Natural killer cell (primary cell): ENCODE measurements at regions not wholly inside any gene's neighbourhood (a gene's known extent, or its start where the extent isn't known, plus 50 kb on each side); places are given as distances from the start of the nearest gene placed in this dataset.

ENCODE experiments used
- ATAC-seq, 3 donors: fragments of 150-1000 bp in 2 of 3; fragments of 200-7000 bp in 1 of 3; cut with Tn5 transposase; 1 replicate in 1 of 3; 2 replicates in 2 of 3; pipeline ENCODE4 v1.10.0; 2021; ENCODE audit warnings: mild to moderate bottlenecking in 2 of 3, moderate library complexity in 2 of 3
- DNase-seq, 2 donors: peaks; one replicate each; pipeline versions ENCODE4 v3.0.0 to v3.0.0-alpha.2; 2013 to 2021; ENCODE audit warnings: mixed read lengths in 1 of 2
- H3K27ac ChIP-seq: one replicate; pipeline ENCODE4 v1.5.1; 2013; ENCODE audit warnings: mild to moderate bottlenecking, low read length
- H3K27me3 ChIP-seq: one replicate; pipeline ENCODE4 v1.6.1; 2013; ENCODE audit warnings: low read length; ENCODE audit not compliant: control insufficient read depth, insufficient read depth
- H3K36me3 ChIP-seq: one replicate; pipeline ENCODE4 v1.6.1; 2013; ENCODE audit warnings: low read length; ENCODE audit not compliant: control insufficient read depth, insufficient read depth
- H3K4me1 ChIP-seq: one replicate; pipeline ENCODE4 v1.6.1; 2013; ENCODE audit warnings: low read length; ENCODE audit not compliant: control insufficient read depth, insufficient read depth
- H3K4me3 ChIP-seq: one replicate; pipeline ENCODE4 v1.5.1; 2013; ENCODE audit warnings: low read length
- H3K9me3 ChIP-seq: one replicate; pipeline ENCODE4 v1.6.1; 2013; ENCODE audit warnings: low read length; ENCODE audit not compliant: control insufficient read depth, insufficient read depth
- H3K27ac Mint-ChIP-seq, 2 donors: one replicate each; pipeline ENCODE4 v1.8.0; 2022; ENCODE audit warnings: mild to moderate bottlenecking in 2 of 2, mixed read lengths in 2 of 2, moderate library complexity in 1 of 2
- H3K27me3 Mint-ChIP-seq, 2 donors: one replicate each; pipeline ENCODE4 v1.8.0; 2022; ENCODE audit warnings: low read depth in 2 of 2, mixed read lengths in 2 of 2
- H3K36me3 Mint-ChIP-seq: one replicate; pipeline ENCODE4 v1.8.0; 2022; ENCODE audit warnings: mixed read lengths
- H3K4me1 Mint-ChIP-seq, 2 donors: one replicate each; pipeline ENCODE4 v1.8.0; 2022; ENCODE audit warnings: mixed read lengths in 2 of 2
- H3K4me3 Mint-ChIP-seq: one replicate; pipeline ENCODE4 v1.8.0; 2022; ENCODE audit warnings: mild to moderate bottlenecking, moderate library complexity, mixed read lengths
- H3K9me3 Mint-ChIP-seq, 2 donors: one replicate each; pipeline ENCODE4 v1.8.0; 2022; ENCODE audit warnings: mixed read lengths in 2 of 2
- CTCF ChIP-seq: fragments of 200-600 bp; IDR thresholded peaks from one replicate; pipeline ENCODE4 v1.8.0; 2022; ENCODE audit warnings: antibody characterized with exemption
- WGBS: methylation state at CpG from one replicate; pipeline ENCODE4 v1.1.7; 2013; ENCODE audit warnings: missing lambda C conversion rate; ENCODE audit not compliant: insufficient coverage; 5-methylcytosine and 5-hydroxymethylcytosine counted together
- intact Hi-C: fragments of 100-400 bp; cut with micrococcal nuclease; formaldehyde crosslinking; loops from one replicate; pipeline ENCODE4 v1.14.2; 2022

- Mint-ChIP-seq H3K4me1 (no peaks in the 10 kb centered on the region), H3K36me3 (peaks cover 5% of the 10 kb centered on the region), H3K27me3 (no peaks in the 10 kb centered on the region), H3K27ac (no peak overlapping the region), H3K9me3 (peaks cover 13 to 26% of the 10 kb centered on the region in 2 donors), H3K4me3 (no peak overlapping the region)
- no peak overlapping the region for H3K27ac ChIP-seq
- no peak for ATAC-seq
- H3K4me3 ChIP-seq = no peak overlapping the region
- WGBS = no CpG with 5 or more reads among the region's 2 CpGs
- no peaks in the 10 kb centered on the region for H3K27me3 ChIP-seq
- no peaks in the 10 kb centered on the region for H3K36me3 ChIP-seq
- no peak for DNase-seq
- TF ChIP-seq CTCF = no peak
- no peaks in the 10 kb centered on the region for H3K4me1 ChIP-seq
- intact Hi-C loops = no loop called here
- peaks cover 17% of the 10 kb centered on the region for H3K9me3 ChIP-seq
These were observed 385.8 kb downstream of the VGLL3 start for GRCh38 chr3:86605166-86605565.

- Histone ChIP-seq H3K27me3 (no peaks in the 10 kb centered on the region), H3K36me3 (no peaks in the 10 kb centered on the region), H3K27ac (no peak overlapping the region), H3K4me3 (no peak overlapping the region), H3K9me3 (peaks cover 5% of the 10 kb centered on the region), H3K4me1 (no peaks in the 10 kb centered on the region)
- no peaks in the 10 kb centered on the region for H3K27me3 Mint-ChIP-seq
- H3K4me1 Mint-ChIP-seq = no peaks in the 10 kb centered on the region
- ATAC-seq (no peak), DNase-seq (no peak)
- H3K4me3 Mint-ChIP-seq = no peak overlapping the region
- intact Hi-C loops = no loop called here
- peaks cover 8 to 21% of the 10 kb centered on the region in 2 donors for H3K9me3 Mint-ChIP-seq
- H3K36me3 Mint-ChIP-seq = peaks cover 14% of the 10 kb centered on the region
- no peak for TF ChIP-seq CTCF
- WGBS = 77% methylated on average over 3 of the region's 3 CpGs
- H3K27ac Mint-ChIP-seq = no peak overlapping the region
These were observed 395.3 kb downstream of the VGLL3 start for GRCh38 chr3:86595696-86596095.

- H3K27me3 ChIP-seq = no peaks in the 10 kb centered on the region
- TF ChIP-seq CTCF = no peak
- Mint-ChIP-seq H3K27me3 (no peaks in the 10 kb centered on the region), H3K27ac (no peak overlapping the region), H3K4me1 (no peaks in the 10 kb centered on the region), H3K36me3 (peaks cover 7% of the 10 kb centered on the region), H3K9me3 (peaks cover 6 to 15% of the 10 kb centered on the region in 2 donors), H3K4me3 (no peak overlapping the region)
- H3K27ac ChIP-seq = no peak overlapping the region
- H3K9me3 ChIP-seq = peaks cover 5% of the 10 kb centered on the region
- intact Hi-C loops = no loop called here
- no CpG with 5 or more reads among the region's 1 CpG for WGBS
- DNase-seq (no peak), ATAC-seq (no peak)
- H3K4me1 ChIP-seq = no peaks in the 10 kb centered on the region
- H3K4me3 ChIP-seq = no peak overlapping the region
- no peaks in the 10 kb centered on the region for H3K36me3 ChIP-seq
These were observed 396.1 kb downstream of the VGLL3 start for GRCh38 chr3:86594838-86595237.

GRCh38 chr3:86578071-86578470 is 412.9 kb downstream of the VGLL3 start:
- no peak for DNase-seq
- intact Hi-C loops = no loop called here
- 59% methylated on average over 2 of the region's 2 CpGs for WGBS
- no peak overlapping the region for H3K27ac Mint-ChIP-seq
- peaks cover 7% of the 10 kb centered on the region for H3K36me3 Mint-ChIP-seq
- no peaks in the 10 kb centered on the region for H3K27me3 ChIP-seq
- no peaks in the 10 kb centered on the region for H3K4me1 Mint-ChIP-seq
- no peak overlapping the region for H3K4me3 ChIP-seq
- no peak for TF ChIP-seq CTCF
- ATAC-seq = no peak
- H3K27ac ChIP-seq = no peak overlapping the region
- H3K9me3 Mint-ChIP-seq = peaks cover 20 to 34% of the 10 kb centered on the region in 2 donors
- peaks cover 19% of the 10 kb centered on the region for H3K9me3 ChIP-seq
- H3K27me3 Mint-ChIP-seq = no peaks in the 10 kb centered on the region
- no peak overlapping the region for H3K4me3 Mint-ChIP-seq
- no peaks in the 10 kb centered on the region for H3K36me3 ChIP-seq
- no peaks in the 10 kb centered on the region for H3K4me1 ChIP-seq
